Right kidney (tissue), 1 donor: ENCODE measurements at regions not wholly inside any gene's neighbourhood (a gene's known extent, or its start where the extent isn't known, plus 50 kb on each side); places are given as distances from the start of the nearest gene placed in this dataset.

Source experiments
- DNase-seq: peaks from one replicate; pipeline ENCODE4 v3.0.0-alpha.2; 2016

- no peak for DNase-seq
Observed at GRCh38 chr3:73786998-73787397, 162.3 kb upstream of the PDZRN3 start.

GRCh38 chr3:73786321-73786807, 161.6 kb upstream of the PDZRN3 start:
- DNase-seq = no peak

GRCh38 chr3:73784686-73785392, 160.1 kb upstream of the PDZRN3 start:
- DNase-seq = no peak

- DNase-seq = no peak
Observed at GRCh38 chr3:73783811-73784210, 159.1 kb upstream of the PDZRN3 start.

GRCh38 chr3:73781541-73781940, 156.8 kb upstream of the PDZRN3 start:
- DNase-seq = no peak

GRCh38 chr3:73774645-73775044, 149.9 kb upstream of the PDZRN3 start:
- no peak for DNase-seq

- DNase-seq = no peak
Observed at GRCh38 chr3:73773233-73773632, 148.5 kb upstream of the PDZRN3 start.

- DNase-seq = no peak
Observed at GRCh38 chr3:73772076-73772886, 147.5 kb upstream of the PDZRN3 start.

GRCh38 chr3:73768524-73769308, 144.0 kb upstream of the PDZRN3 start:
- no peak for DNase-seq

- no peak for DNase-seq
Observed at GRCh38 chr3:73766599-73767381, 142.0 kb upstream of the PDZRN3 start.

- DNase-seq = no peak
Observed at GRCh38 chr3:73765878-73766545, 141.3 kb upstream of the PDZRN3 start.

- DNase-seq = no peak
Observed at GRCh38 chr3:73762855-73763254, 138.1 kb upstream of the PDZRN3 start.

GRCh38 chr3:73759297-73759711, 134.6 kb upstream of the PDZRN3 start:
- DNase-seq = no peak

- DNase-seq = no peak
Observed at GRCh38 chr3:73757536-73757935, 132.8 kb upstream of the PDZRN3 start.

- DNase-seq = no peak
Observed at GRCh38 chr3:73753985-73754384, 129.2 kb upstream of the PDZRN3 start.

GRCh38 chr3:73752338-73752737, 127.6 kb upstream of the PDZRN3 start:
- DNase-seq = no peak

GRCh38 chr3:73746623-73747022, 121.9 kb upstream of the PDZRN3 start:
- no peak for DNase-seq

GRCh38 chr3:73745526-73746191, 120.9 kb upstream of the PDZRN3 start:
- no peak for DNase-seq

GRCh38 chr3:73743551-73743950, 118.8 kb upstream of the PDZRN3 start:
- DNase-seq = no peak

- DNase-seq = no peak
Observed at GRCh38 chr3:73739791-73740453, 115.2 kb upstream of the PDZRN3 start.
